Neuronal stem cell (in vitro differentiated cells): ENCODE measurements at regions not wholly inside any gene's neighbourhood (a gene's known extent, or its start where the extent isn't known, plus 50 kb on each side); places are given as distances from the start of the nearest gene placed in this dataset.

Source experiments
- DNase-seq: peaks from one replicate; pipeline ENCODE4 v3.0.0-alpha.2; 2013; ENCODE audit warnings: low spot score
- H2AFZ ChIP-seq: one replicate; pipeline ENCODE4 v1.6.1; 2013; ENCODE audit warnings: mild to moderate bottlenecking, low read length, inconsistent platforms
- H2AK5ac ChIP-seq: 2 replicates; pipeline ENCODE4 v1.6.1; 2013; ENCODE audit warnings: low read depth, mild to moderate bottlenecking, inconsistent platforms, low read length, moderate library complexity, mixed read lengths
- H2BK120ac ChIP-seq: 2 replicates; pipeline ENCODE4 v1.6.1; 2013; ENCODE audit warnings: low read depth, mild to moderate bottlenecking, inconsistent platforms, low read length, moderate library complexity, mixed read lengths
- H2BK12ac ChIP-seq: one replicate; pipeline ENCODE4 v1.6.1; 2013; ENCODE audit warnings: low read length, inconsistent platforms
- H2BK15ac ChIP-seq: 2 replicates; pipeline ENCODE4 v1.6.1; 2013; ENCODE audit warnings: mild to moderate bottlenecking, low read length, inconsistent platforms, mixed read lengths
- H2BK5ac ChIP-seq: one replicate; pipeline ENCODE4 v1.6.1; 2013; ENCODE audit warnings: inconsistent platforms, mild to moderate bottlenecking, low read length, moderate library complexity
- H3K14ac ChIP-seq: one replicate; pipeline ENCODE4 v1.6.1; 2013; ENCODE audit warnings: low read length, inconsistent platforms
- H3K18ac ChIP-seq: 2 replicates; pipeline ENCODE4 v1.6.1; 2013; ENCODE audit warnings: low read length, inconsistent platforms
- H3K23ac ChIP-seq: 2 replicates; pipeline ENCODE4 v1.6.1; 2013; ENCODE audit warnings: low read depth, mild to moderate bottlenecking, mixed read lengths, low read length, inconsistent platforms; ENCODE audit not compliant: poor library complexity
- H3K27ac ChIP-seq: replicated peaks from 3 replicates; pipeline ENCODE4 v1.5.1; 2013; ENCODE audit warnings: low read length, inconsistent platforms
- H3K27me3 ChIP-seq, 3 experiments: 2 replicates each; pipeline ENCODE4 v1.6.1; 2013; ENCODE audit warnings: low read length in 3 of 3, mild to moderate bottlenecking in 2 of 3, inconsistent platforms in 1 of 3, low read depth in 1 of 3, mixed read lengths in 1 of 3, moderate library complexity in 1 of 3; ENCODE audit not compliant: control insufficient read depth in 3 of 3, insufficient read depth in 3 of 3
- H3K36me3 ChIP-seq, 2 donors: replicated peaks in 1 of 2; 2 replicates each; pipeline ENCODE4 v1.6.1; 2013; ENCODE audit warnings: low read length in 2 of 2; ENCODE audit not compliant: control insufficient read depth in 2 of 2, insufficient read depth in 2 of 2
- H3K4ac ChIP-seq: 2 replicates; pipeline ENCODE4 v1.6.1; 2013; ENCODE audit warnings: inconsistent platforms, mild to moderate bottlenecking, low read length, moderate library complexity
- H3K4me1 ChIP-seq, 2 donors: 1 replicate in 1 of 2; 2 replicates in 1 of 2; pipeline ENCODE4 v1.6.1; 2013; ENCODE audit warnings: low read length in 2 of 2, low read depth in 1 of 2; ENCODE audit not compliant: control insufficient read depth in 2 of 2, insufficient read depth in 1 of 2
- H3K4me2 ChIP-seq: one replicate; pipeline ENCODE4 v1.6.1; 2013; ENCODE audit warnings: mild to moderate bottlenecking, low read length, inconsistent platforms; ENCODE audit not compliant: insufficient read depth, poor library complexity, severe bottlenecking
- H3K4me3 ChIP-seq, 2 donors: 2 replicates each; pipeline ENCODE4 v1.5.1; 2013; ENCODE audit warnings: low read length in 2 of 2, mild to moderate bottlenecking in 2 of 2, inconsistent platforms in 1 of 2, moderate library complexity in 1 of 2
- H3K79me1 ChIP-seq: one replicate; pipeline ENCODE4 v1.6.1; 2013; ENCODE audit warnings: low read depth, mild to moderate bottlenecking, inconsistent platforms, low read length, moderate library complexity
- H3K9ac ChIP-seq: one replicate; pipeline ENCODE4 v1.6.1; 2013; ENCODE audit warnings: mild to moderate bottlenecking, low read depth, low read length, inconsistent platforms; ENCODE audit not compliant: poor library complexity
- H3K9me3 ChIP-seq, 2 donors: replicated peaks in 1 of 2; 2 replicates each; pipeline versions ENCODE3 to v1.6.1; 2013; ENCODE audit warnings: low read length in 2 of 2, mild to moderate bottlenecking in 2 of 2, inconsistent platforms in 1 of 2, low read depth in 1 of 2, mixed read lengths in 1 of 2, moderate library complexity in 1 of 2; ENCODE audit not compliant: control insufficient read depth in 2 of 2, insufficient read depth in 1 of 2
- H4K8ac ChIP-seq: one replicate; pipeline ENCODE4 v1.6.1; 2013; ENCODE audit warnings: low read depth, mild to moderate bottlenecking, inconsistent platforms, low read length, moderate library complexity
- H4K91ac ChIP-seq: one replicate; pipeline ENCODE4 v1.6.1; 2013; ENCODE audit warnings: low read length, low read depth, mild to moderate bottlenecking, inconsistent platforms; ENCODE audit not compliant: poor library complexity
- WGBS, 2 donors: extraction: QIAGEN DNeasy Blood & Tissue Kit; methylation state at CpG; one replicate each; pipeline ENCODE4 v1.1.7; 2013; ENCODE audit warnings: missing lambda C conversion rate in 2 of 2, mixed read lengths in 1 of 2; ENCODE audit not compliant: insufficient read length in 2 of 2, insufficient replicate concordance in 1 of 2; ENCODE audit errors: extremely low coverage in 2 of 2; 5-methylcytosine and 5-hydroxymethylcytosine counted together

GRCh38 chr4:3656416-3657356 lies 109.5 kb upstream of the ADRA2C start:
- H2AFZ ChIP-seq, result no peak overlapping the region
- no peak overlapping the region for H2BK15ac ChIP-seq
- no peak overlapping the region for H3K4me3 ChIP-seq
- no peak overlapping the region for H2BK5ac ChIP-seq
- H2BK120ac ChIP-seq, result no peak overlapping the region
- H3K4ac ChIP-seq, result no peak overlapping the region
- no CpG with 5 or more reads among the region's 24 CpGs for WGBS, 2 donors
- DNase-seq, result no peak
- no peak overlapping the region for H3K4me2 ChIP-seq
- H2AK5ac ChIP-seq, result no peak overlapping the region
- no peaks in the 10 kb centered on the region for H3K36me3 ChIP-seq
- no peak overlapping the region for H2BK12ac ChIP-seq
- no peak overlapping the region for H4K91ac ChIP-seq
- H3K9me3 ChIP-seq, result peaks cover 0 to 2% of the 10 kb centered on the region in 2 donors
- H3K79me1 ChIP-seq, result no peaks in the 10 kb centered on the region
- H3K27ac ChIP-seq, result no peak overlapping the region
- peaks cover 0 to 44% (median 0%) of the 10 kb centered on the region in 3 experiments for H3K27me3 ChIP-seq
- H3K14ac ChIP-seq, result no peak overlapping the region
- H3K4me1 ChIP-seq, result peaks cover 11 to 26% of the 10 kb centered on the region in 2 donors
- no peak overlapping the region for H3K9ac ChIP-seq
- no peak overlapping the region for H4K8ac ChIP-seq
- H3K23ac ChIP-seq, result no peak overlapping the region
- H3K18ac ChIP-seq, result peak overlapping the region; percentile 87

- no peak for DNase-seq
- Histone ChIP-seq H3K14ac (no peak overlapping the region), H2BK12ac (no peak overlapping the region), H3K9ac (no peak overlapping the region), H2AFZ (no peak overlapping the region), H3K27ac (no peak overlapping the region), H2BK5ac (no peak overlapping the region), H3K27me3 (peaks cover 0 to 37% (median 0%) of the 10 kb centered on the region in 3 experiments), H3K4me1 (peaks cover 11 to 26% of the 10 kb centered on the region in 2 donors), H3K9me3 (peaks cover 0 to 4% of the 10 kb centered on the region in 2 donors), H3K23ac (no peak overlapping the region), H3K79me1 (no peaks in the 10 kb centered on the region), H3K18ac (no peak overlapping the region), H4K91ac (no peak overlapping the region), H2BK120ac (no peak overlapping the region), H3K4me3 (no peak overlapping the region), H2AK5ac (no peak overlapping the region), H3K4ac (no peak overlapping the region), H2BK15ac (no peak overlapping the region), H3K4me2 (no peak overlapping the region), H3K36me3 (no peaks in the 10 kb centered on the region), H4K8ac (no peak overlapping the region)
- no CpG with 5 or more reads among the region's 8 CpGs for WGBS, 2 donors
Observed at GRCh38 chr4:3655963-3656362, 110.2 kb upstream of the ADRA2C start.

- H2BK12ac ChIP-seq, result no peak overlapping the region
- no peaks in the 10 kb centered on the region for H3K36me3 ChIP-seq
- no peak overlapping the region for H2BK120ac ChIP-seq
- no peak overlapping the region for H3K9ac ChIP-seq
- H2BK5ac ChIP-seq, result no peak overlapping the region
- no peak overlapping the region for H2BK15ac ChIP-seq
- H3K4me2 ChIP-seq, result no peak overlapping the region
- H3K9me3 ChIP-seq, result peaks cover 0 to 3% of the 10 kb centered on the region in 2 donors
- H3K79me1 ChIP-seq, result no peaks in the 10 kb centered on the region
- whole genome bisulfite sequencing, 2 donors, result no CpG with 5 or more reads among the region's 9 CpGs
- H3K27me3 ChIP-seq, result peaks cover 0 to 38% (median 0%) of the 10 kb centered on the region in 3 experiments
- no peak overlapping the region for H4K91ac ChIP-seq
- peaks cover 7 to 22% of the 10 kb centered on the region in 2 donors for H3K4me1 ChIP-seq
- H2AFZ ChIP-seq, result no peak overlapping the region
- no peak overlapping the region for H3K23ac ChIP-seq
- H3K27ac ChIP-seq, result no peak overlapping the region
- DNase-seq, result no peak
- no peak overlapping the region for H3K4me3 ChIP-seq
- no peak overlapping the region for H3K18ac ChIP-seq
- no peak overlapping the region for H4K8ac ChIP-seq
- H3K14ac ChIP-seq, result no peak overlapping the region
- H2AK5ac ChIP-seq, result no peak overlapping the region
- H3K4ac ChIP-seq, result no peak overlapping the region
Observed at GRCh38 chr4:3655485-3655884, 110.7 kb upstream of the ADRA2C start.

- Histone ChIP-seq H3K27ac (no peak overlapping the region), H2AK5ac (peak overlapping the region; percentile 47), H2BK12ac (no peak overlapping the region), H3K9ac (no peak overlapping the region), H3K4me2 (no peak overlapping the region), H3K4me3 (no peak overlapping the region), H2AFZ (no peak overlapping the region), H3K23ac (no peak overlapping the region), H3K4me1 (peaks cover 5 to 14% of the 10 kb centered on the region in 2 donors), H3K79me1 (no peaks in the 10 kb centered on the region), H3K18ac (peak overlapping the region; percentile 71), H3K14ac (no peak overlapping the region), H3K9me3 (peaks cover 0 to 1% of the 10 kb centered on the region in 2 donors), H4K91ac (no peak overlapping the region), H3K4ac (no peak overlapping the region), H3K36me3 (no peaks in the 10 kb centered on the region), H2BK120ac (peak overlapping the region; percentile 26), H3K27me3 (peaks cover 0 to 29% (median 0%) of the 10 kb centered on the region in 3 experiments), H4K8ac (no peak overlapping the region), H2BK15ac (no peak overlapping the region), H2BK5ac (peak overlapping the region; percentile 43)
- DNase-seq, result no peak
- WGBS, 2 donors, result no CpG with 5 or more reads among the region's 30 CpGs
Observed at GRCh38 chr4:3654036-3654807, 112.0 kb upstream of the ADRA2C start.
